T-helper 2 cell treated with Interferon-gamma antibody and Interleukin-4, amounts not matched to agents 100 ng/mL and 5 ng/mL, for 36 hours (primary cell): ENCODE measurements at regions not wholly inside any gene's neighbourhood (a gene's known extent, or its start where the extent isn't known, plus 50 kb on each side); places are given as distances from the start of the nearest gene placed in this dataset.

Experiments used
- intact Hi-C: fragments of 100-400 bp; cut with micrococcal nuclease; formaldehyde crosslinking; loops from one replicate; pipeline ENCODE4 v1.15.1; 2023

DNA sequence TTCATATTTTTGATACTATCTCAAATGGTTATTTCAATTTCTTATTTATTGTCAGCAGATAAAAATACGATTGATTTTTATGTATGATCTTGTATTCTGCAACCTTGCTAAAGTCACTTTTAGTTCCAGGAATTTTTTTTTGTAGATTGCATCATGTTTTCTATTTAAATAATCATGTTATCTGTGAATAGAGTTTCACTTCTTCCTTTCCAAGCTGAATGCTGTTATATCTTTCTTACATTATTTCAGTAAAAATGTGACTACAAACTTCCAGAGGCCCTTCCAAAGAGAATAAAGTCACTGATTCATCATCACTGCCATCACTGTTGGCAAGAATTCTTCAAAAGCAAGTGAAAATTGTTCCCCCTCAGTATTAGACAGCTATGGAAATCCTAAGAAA is 104.7 kb upstream of the RAP1B start:
- intact Hi-C loops = no loop called here

DNA sequence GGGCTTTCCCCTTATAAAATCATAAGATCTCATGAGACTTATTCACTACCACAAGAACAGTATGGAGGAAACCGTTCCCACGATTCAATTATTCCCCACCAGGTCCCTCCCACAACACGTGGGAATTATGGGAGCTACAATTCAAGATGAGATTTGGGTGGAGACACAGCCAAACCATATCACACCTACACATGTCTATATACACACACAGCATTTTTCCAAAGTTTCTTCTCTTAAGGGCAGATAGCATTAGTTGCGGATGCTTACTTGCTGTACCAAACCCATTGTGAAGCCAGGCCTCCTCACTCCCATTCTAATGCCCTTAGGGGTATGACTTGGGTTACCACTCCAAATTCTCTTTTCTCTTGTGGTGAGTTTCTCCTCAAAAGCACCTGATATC is 104.1 kb upstream of the RAP1B start:
- intact Hi-C loops = no loop called here

DNA sequence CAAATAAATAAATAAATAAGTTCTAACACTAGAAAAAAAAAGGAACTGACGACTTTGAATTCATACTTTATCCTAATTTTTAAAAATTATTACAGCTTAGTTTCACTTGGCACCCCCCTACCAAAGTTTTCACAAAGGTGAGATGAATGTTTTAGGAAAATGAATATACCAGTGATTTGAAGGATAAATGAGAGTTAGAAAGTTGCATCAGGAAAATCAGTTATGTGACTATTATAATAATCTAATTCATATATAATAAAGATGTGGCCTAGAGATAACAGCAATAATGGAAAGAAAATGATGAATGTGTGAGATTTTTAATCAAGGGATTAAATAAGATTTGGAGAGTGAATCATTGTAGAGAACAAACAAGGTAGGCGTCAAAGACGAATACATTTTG is 103.0 kb upstream of the RAP1B start:
- intact Hi-C loops = no loop called here

DNA sequence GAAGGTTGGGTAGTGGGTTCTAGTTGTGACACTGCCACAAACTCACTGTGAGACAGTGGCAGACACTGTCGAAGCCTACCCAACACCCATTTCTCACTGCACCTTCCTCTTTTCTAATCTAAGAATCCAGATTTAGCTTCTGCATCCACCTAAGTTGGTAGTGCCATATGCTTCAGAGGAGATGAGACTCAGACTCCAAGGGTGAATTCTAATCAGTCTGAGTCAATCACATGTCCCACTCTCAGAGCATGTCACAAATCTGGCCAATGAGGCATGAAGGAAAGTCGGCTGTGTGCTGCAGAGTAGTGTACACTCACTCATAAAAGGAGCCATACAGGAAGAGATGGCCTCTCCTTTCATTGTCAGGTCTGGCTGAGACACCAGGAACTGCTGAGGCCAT is 102.1 kb upstream of the RAP1B start:
- intact Hi-C loops = no loop called here

DNA sequence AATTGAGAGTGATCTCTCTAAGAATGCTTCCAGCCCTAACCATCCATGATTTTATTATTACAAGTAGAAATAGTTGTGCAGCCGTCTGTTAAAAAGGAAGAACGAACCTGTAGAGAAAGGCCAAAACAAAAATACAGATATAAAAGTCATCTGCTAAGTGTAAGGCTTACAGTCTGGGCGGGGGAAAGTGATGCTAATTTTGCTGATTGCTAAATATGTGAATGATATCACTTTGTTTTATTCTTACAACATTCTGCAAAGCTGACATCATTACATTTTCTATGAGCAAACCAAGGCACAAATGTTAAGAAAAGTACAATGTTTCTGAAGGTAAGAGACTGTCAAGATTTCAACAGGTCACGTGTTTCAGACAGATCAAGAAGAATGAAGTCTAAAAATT is 101.5 kb upstream of the RAP1B start:
- intact Hi-C loops = no loop called here

DNA sequence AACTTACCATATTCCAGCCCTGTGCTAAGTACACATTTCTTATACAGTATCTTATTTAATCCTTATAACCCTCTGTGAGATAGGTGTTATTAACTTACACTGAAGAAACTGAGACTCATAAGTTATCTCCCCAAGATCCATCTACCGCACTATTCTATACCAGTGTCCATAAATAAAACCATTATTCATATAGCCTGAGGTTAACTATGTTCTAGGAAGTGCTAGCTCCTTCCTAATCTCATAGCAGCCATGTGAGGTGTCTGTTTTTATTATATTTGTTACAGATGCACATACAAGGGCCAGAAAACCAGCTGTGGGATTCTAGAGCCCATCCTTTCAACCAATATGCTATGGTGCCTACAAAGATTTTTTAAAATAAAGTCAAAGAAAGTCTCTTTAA is 100.3 kb upstream of the RAP1B start:
- intact Hi-C loops = no loop called here

DNA sequence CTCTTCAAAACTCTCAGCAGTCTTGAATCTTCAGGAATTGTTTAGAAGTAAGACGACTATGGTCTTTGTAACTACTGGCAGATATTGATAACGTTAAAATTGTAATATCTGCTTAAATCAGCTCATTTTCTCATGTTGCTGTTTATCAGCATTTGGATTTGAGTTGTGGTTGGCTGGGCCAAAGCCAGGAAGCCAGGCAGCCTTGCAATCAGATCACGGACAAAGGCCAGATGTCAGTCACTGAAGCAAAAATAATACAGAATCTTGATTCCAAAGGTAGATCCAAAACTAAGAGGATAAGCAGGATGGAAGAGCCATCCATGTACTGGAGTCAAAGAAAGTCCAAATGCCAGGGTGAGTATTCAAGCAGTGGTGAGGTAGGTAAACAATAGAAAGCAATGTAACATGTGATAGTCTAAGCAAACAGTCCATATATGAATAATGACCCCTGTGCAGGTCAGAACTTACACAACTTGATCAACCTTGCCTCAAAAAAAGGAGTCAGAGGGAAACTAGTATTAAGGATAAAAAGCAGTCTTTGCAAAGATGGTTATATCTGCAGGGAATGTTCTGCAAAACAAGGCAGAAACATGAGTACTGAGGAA is 95.8 kb upstream of the RAP1B start:
- intact Hi-C loops = no loop called here

DNA sequence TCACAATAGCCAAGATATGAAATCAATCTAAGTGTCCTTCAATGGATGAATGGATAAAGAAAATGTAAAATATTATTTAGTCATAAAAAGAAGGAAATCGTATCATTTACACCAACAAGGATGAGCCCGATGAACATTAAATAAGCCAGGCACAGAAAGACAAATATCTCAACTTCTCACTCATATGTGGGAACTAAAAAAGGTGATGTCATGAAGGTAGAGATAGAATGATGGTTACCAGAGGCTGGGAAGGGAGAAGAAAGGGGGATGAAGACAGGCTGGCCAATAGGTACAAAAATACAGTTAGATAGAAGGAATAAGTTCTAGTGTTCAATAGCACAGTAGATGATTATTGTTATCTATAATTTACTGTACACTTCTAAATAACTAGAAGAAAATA is 94.9 kb upstream of the RAP1B start:
- intact Hi-C loops = no loop called here

DNA sequence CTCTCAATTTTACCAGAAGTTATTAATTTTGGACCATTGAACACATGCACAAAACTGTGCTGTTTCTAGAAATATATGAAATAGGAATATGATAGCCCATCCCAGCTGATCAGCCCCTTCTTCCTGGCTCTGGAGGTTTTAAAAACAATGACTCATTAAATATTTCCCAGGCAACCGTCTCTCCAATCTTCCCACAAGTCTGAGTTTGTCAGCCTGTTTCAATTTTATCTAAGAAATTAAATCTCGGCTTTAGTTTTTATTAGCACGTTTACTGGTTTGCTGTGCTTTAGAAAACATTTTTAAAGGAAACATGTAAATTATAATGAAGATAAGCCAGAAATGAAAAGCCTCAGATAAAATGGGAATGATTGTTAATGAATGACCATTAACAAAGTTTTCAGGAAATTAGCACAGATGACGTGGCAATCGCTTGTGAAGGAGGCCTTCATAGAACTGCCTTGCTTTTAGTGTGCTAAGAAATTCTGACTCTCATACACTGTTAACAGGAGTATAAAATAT is 89.3 kb upstream of the RAP1B start:
- intact Hi-C loops = no loop called here

DNA sequence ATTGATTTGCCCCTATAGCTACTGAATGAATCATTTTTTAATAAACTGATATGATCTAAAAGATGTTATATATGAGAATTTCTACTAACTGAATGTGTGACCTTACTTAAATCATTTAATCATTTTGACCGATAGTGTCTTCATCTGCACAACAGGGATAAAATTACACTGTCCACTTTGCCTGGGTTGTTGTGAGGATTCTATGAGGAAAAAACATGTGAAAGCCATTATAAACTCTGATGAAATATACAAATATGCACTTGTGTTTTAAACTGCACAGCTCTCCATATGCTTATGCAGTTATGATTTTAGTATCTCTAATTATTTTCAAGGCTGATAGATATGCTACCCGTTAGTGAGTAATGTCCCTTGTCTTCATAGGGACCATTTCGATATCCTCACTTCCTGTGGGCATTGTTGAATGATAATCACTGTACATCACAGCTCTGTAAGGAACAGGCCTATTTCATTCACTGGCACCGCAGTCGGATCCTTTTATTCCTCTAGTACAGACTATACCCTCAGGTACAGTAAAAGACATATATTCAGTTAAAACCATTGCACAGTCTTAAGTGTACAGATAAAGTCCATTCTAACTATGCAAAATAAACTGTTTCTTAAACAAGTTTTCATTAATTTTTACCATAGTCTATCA is 88.7 kb upstream of the RAP1B start:
- intact Hi-C loops = no loop called here

DNA sequence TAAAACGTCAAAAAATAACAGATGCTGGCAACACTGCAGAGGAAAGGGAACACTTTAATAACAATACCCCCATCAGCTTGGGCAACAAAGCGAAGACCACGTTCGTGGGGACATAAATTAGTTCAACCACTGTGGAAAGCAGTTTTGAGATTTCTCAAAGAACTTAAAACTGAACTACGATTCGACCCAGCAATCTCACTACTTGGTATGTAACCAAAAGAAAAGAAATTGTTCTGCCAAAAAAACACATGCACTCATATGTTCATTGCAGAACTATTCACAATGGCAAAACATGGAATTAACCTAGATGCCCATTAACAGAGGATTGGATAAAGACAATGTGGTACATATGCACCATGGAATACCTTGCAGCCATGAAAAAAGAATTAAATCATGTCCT is 81.2 kb upstream of the RAP1B start:
- intact Hi-C loops = no loop called here

DNA sequence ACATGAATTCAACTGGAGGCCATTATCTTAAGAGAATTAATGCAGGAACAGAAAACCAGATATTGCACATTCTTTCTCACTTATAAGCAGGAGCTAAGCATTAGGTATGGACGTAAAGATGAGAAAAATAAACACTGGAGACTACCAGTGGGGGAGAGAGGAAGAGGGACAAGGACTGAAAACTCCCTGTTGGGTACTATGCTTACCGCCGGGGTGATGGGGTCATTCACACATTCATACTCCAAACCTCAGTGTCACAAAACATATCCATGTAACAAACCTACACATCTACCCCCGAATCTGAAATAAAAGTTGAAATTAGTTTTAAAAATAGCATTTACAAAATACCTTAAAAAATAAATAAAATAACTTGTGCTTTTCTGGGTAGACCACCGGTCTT is 80.8 kb upstream of the RAP1B start:
- intact Hi-C loops = no loop called here

DNA sequence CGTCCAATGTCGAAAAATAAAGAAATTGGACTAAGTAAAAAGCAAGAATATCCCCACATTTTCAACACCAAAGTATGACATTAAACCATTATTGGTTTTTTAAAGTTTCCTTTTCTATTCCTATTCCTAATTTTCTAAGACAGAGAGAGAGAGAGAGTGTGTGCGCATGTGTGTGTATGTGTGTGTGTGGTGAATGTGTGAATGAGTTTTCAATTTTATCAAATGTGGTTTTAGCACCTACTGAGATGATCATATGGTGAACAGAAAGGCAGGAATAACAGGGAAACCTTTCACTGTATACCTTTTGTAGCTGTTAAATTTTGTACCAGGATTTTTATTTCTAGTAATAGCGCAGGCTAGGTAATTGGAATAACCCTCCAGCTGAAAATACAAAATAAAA is 80.4 kb upstream of the RAP1B start:
- intact Hi-C loops = no loop called here

DNA sequence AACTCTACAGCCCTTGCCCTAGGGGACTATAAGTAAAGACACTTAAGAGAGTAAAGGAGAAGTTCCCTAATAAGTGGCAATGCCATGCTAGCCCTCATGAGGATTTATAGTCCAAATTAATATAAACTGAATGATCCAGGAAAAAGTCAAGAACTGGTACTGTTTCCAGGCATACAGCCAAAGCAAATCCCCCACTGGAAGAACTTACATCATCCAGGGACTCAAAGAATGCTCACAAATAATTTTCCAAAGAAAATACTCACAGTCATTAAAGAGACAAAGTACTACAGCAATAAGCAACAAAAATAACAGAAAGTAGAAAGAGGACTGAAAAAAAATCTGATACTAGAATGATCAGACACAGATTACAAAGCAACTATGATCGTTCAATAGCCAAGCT is 79.7 kb upstream of the RAP1B start:
- intact Hi-C loops = no loop called here

DNA sequence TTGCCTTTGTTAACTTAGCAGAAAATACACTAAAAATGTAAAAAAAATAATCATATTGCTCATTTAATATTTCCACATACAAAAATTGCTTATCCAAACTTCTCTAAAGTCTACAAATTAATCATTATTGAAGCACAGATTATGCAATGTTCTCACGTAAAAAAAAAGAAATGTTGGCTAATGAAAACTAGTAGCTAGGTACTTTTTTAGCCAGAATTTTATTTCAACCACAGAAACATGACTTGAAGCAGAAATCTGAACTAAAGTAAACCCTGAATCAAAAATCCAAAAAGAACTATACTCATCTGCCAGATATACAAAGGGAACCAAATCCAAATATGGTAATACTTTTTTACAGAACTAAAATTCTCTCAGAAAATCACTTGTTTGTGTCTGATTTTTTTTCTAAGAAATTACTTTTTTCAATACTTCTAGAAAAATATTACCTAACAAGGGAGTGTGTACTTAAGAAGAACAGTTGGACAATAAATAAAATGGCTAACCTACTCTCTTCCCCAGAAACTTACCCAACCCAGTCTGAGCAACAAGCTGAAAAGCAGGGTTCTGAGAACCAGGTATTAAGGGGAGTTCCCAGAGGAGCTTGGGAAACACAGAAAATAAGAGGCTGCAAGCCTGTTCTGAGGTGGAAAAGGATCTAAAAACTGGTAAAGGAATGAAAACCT is 78.4 kb upstream of the RAP1B start:
- intact Hi-C loops = no loop called here

DNA sequence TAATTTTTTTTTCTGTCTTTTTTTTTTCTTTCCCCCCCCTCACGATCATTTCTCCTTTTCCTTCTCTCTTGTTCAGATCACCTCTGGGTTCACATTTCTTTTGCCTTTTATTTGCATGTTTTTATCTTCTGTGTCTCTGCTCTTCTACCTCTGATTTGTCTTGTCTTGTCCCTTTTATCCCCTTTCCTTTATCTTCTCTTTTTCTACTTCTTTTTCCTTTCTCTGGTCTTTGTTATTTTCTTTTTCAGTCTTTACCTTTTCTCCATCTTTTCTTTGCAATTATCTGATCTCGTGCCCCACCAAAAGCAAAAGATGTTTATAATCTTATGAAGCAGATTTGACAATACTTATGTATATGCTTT is 77.8 kb upstream of the RAP1B start:
- intact Hi-C loops = no loop called here

DNA sequence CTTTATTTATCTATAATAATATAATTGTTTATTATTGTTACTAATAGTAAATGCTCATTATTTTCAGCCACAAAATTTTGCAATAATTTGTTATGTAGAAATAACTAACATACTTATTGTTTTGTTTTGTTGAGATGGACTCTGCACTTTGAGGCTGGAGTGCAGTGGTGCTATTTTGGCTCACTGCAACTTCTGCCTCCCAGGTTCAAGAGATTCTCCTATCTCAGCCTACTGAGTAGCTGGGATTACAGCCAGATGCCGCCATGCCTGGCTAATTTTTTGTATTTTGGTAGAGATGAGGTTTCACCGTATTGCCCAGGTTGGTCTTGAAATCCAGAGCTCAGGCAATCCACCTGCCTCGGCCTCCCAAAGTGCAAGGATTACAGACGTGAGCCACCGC is 76.6 kb upstream of the RAP1B start:
- intact Hi-C loops = no loop called here

DNA sequence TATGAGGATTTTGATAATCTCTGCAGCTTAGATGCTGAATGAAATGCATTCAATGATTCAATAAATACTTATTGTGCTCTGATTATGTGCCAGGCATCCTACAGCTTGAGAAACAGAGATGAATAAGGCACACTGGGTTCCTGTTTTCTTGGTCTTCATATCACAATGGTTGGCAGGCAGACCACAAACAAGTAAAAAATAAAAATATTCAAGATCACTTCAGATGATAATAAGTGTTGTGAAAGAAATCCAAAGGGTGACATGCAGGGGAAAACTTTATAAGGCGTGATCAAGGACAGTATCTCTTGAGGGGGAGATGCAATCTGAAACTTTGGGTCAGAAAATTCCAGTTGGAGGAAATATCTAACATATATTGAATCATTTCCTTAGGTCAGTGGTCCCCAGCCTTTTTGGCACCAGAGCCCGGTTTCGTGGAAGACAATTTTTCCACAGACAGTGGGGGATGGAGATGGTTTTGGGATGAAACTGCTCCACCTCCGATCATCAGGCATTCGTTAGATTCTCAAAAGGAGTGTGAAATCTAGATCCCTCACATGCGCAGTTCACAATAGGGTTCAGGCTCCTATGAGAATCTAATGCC is 73.7 kb upstream of the RAP1B start:
- intact Hi-C loops = loop anchor here (5.0 kb wide), 1 partner anchor 170 kb away; no protein-coding TSS in a partner anchor

DNA sequence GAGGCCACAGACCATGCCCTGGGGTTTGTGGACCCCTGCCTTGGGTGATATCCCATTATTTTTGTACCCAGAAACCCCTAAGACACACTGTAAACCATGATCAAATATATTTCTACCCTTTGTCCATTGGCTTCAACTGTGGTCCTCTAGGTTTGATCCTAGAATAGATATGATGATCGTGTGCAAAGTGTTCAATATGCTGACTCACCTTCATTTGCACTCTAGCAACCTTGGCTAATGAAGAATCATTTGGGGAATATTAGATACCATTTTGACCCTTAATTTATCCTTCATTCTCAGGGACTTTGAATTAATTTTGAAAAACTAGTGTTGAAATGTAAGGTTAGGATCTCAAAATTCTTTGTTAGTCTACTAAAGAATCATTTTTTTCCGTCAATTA is 73.1 kb upstream of the RAP1B start:
- intact Hi-C loops = loop anchor here (5.0 kb wide), 1 partner anchor 170 kb away; no protein-coding TSS in a partner anchor

DNA sequence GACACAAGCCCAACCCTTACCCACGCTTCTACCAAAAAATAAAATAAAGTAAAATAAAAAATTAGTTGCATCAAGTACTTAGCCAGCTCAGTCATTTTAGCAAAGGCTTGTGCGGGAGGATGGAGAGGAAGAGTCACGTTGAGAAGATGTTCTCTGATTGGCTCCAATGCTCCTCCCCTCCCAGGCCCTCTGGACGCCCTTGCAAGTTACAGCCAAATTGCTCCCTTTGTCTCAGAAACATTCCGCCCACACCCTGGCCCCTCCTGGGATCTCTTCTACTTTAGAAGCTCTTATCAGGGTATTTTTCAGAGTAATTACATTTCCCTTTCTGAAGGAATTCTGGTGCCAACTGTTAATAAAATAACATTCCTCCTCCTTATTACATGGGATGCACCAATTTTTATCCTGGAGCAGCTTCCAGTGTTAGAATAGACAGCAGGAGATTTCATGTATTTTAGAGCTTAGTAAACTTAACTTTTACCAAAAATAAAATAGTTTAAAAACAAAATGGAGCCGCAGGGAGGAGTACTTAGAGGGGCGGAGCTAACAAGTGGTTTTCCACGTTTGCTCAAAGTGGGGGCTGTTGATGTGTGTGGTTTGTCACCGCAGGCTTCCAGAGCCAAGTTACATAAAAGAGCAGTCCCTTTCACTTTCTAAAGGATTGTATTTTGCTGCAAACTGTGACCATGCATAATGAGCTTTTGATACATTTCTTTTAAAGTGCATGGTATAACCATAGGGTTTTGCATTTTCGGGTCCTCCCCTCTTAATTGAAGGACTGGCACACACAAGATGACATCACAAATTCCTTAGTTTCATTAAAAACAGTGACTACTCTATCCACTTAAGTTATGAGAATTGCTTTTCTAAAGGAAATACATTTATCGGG is 71.7 kb upstream of the RAP1B start:
- intact Hi-C loops = loop anchor here (1.0 to 5.0 kb wide), 4 partner anchors 52 to 172 kb away; partner anchors contain the start of gene RAP1B

DNA sequence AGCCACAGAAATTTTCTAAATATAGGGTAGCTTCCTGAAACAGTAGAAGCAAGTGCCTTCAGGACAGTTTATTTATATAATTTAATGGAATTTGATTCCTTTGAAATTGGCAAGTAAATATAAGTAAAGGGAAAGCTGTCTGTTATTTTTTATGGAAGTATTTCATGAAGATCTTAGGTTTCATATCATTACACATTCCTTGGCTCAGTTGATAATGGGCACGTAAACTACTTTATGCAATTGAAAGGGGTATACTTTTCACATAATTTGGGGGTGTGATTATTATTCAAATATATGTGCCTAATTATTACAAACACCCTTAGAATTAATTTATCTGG is 71.1 kb upstream of the RAP1B start:
- intact Hi-C loops = loop anchor here (1.0 to 5.0 kb wide), 4 partner anchors 51 to 172 kb away; partner anchors contain the start of gene RAP1B
